ENCODE measurements at regions not wholly inside any gene's neighbourhood (a gene's known extent, or its start where the extent isn't known, plus 50 kb on each side); places are given as distances from the start of the nearest gene placed in this dataset.
A peak's percentile ranks its signal among the peaks of the same experiment; 100 is the strongest.
"Not testable (repeated sequence)": the region's sequence is repeated elsewhere in the genome, so short reads cannot be mapped to it uniquely, and the experiment has no call there.

DNA sequence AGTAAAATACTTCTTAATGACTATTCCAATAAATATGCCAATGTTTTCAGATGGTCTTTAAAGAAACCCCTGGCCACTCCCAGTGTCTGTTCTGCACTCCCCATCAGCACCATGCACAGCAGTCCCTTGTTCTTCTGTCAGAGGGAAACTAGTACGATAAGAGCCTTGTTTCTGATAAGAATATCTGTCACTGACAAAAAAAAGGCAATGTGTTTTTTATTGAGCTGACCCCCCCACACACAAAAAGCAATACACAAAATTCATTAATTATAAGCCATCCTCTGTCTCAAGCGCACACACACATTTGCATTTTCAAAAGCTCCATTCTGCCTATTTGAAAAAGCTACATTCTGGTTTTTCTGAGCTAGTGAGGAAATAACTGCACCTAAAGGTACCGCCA is 119.1 kb downstream of the ENC1 start:
- Histone ChIP-seq H3K27ac (no peak overlapping the region), H3K9me3 (replicated peaks in 1 of 11) (peaks cover 29 to 38% (median 34%) of the 10 kb centered on the region in 11 experiments), H3K9ac (no peak overlapping the region), H4K20me1 (no peaks in the 10 kb centered on the region), H3K4me2 (no peak overlapping the region), H3K36me3 (0 out of 22 replicates have a peak, but pooled peaks cover 0 to 9% (median 0%) of the 10 kb centered on the region in 11 experiments), H3K4me3 (no peak overlapping the region), H3K27me3 (no peaks in the 10 kb centered on the region), H3K4me1 (no peaks in the 10 kb centered on the region)
- TF ChIP-seq Cebpa-rat (IDR thresholded peaks at IDR 0.05), result no peak

DNA sequence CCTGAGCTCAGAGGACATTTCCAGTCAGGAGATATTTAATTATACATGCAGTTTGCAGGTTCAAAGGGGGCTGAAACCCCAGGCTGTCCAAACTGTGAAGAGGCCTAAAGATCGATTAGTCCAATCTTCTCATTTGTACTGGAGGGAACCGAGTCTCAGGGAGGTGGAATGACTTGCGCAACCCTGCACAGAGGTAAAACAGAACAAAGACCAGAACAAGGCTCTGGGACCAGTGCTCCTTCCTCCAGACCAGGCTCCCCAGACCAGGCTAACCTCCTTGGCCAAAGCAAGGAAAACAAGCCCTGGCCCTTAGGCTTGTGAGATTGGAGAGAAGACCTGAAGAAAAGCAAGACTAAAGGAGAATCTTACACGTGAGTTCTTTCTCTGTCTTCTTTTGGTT is 120.8 kb downstream of the ENC1 start:
- H3K4me3 ChIP-seq, result no peak overlapping the region
- H3K9me3 ChIP-seq (replicated peaks in 1 of 11), result peaks cover 21 to 26% (median 25%) of the 10 kb centered on the region in 11 experiments
- no peaks in the 10 kb centered on the region for H3K4me1 ChIP-seq
- H3K4me2 ChIP-seq, result peak overlapping the region in 1 of 11 experiments; percentile 3; a peak in 1 of 22 replicates
- no peaks in the 10 kb centered on the region for H4K20me1 ChIP-seq
- no peaks in the 10 kb centered on the region for H3K27me3 ChIP-seq
- H3K9ac ChIP-seq, result no peak overlapping the region
- TF ChIP-seq Cebpa-rat (IDR thresholded peaks at IDR 0.05), result peak in 3 of 11 experiments; percentile 8 to 60 (median 39); a peak in 2 of 22 replicates
- 0 out of 22 replicates have a peak, but pooled peaks cover 0 to 9% (median 0%) of the 10 kb centered on the region in 11 experiments for H3K36me3 ChIP-seq
- no peak overlapping the region for H3K27ac ChIP-seq

GRCh38 chr5:74519161-74519571 is 121.4 kb downstream of the ENC1 start:
- Histone ChIP-seq H4K20me1 (no peaks in the 10 kb centered on the region), H3K4me1 (no peaks in the 10 kb centered on the region), H3K9ac (no peak overlapping the region), H3K4me3 (no peak overlapping the region), H3K36me3 (0 out of 22 replicates have a peak, but pooled peaks cover 0 to 7% (median 0%) of the 10 kb centered on the region in 11 experiments), H3K4me2 (peak overlapping the region in 1 of 11 experiments; percentile 3; a peak in 2 of 22 replicates), H3K27ac (no peak overlapping the region), H3K27me3 (no peaks in the 10 kb centered on the region), H3K9me3 (replicated peaks in 1 of 11) (peaks cover 16 to 21% (median 20%) of the 10 kb centered on the region in 11 experiments)
- no peak for TF ChIP-seq Cebpa-rat (IDR thresholded peaks at IDR 0.05)

GRCh38 chr5:74517700-74518099 is 122.8 kb downstream of the ENC1 start:
- H4K20me1 ChIP-seq, result no peaks in the 10 kb centered on the region
- no peak overlapping the region for H3K9ac ChIP-seq
- H3K9me3 ChIP-seq (replicated peaks in 1 of 11), result peaks cover 2 to 6% (median 5%) of the 10 kb centered on the region in 11 experiments; a peak in 18 of 22 replicates
- no peak overlapping the region for H3K4me3 ChIP-seq
- no peak overlapping the region for H3K27ac ChIP-seq
- H3K4me2 ChIP-seq, result no peak overlapping the region
- H3K36me3 ChIP-seq, result no peaks in the 10 kb centered on the region
- no peak for TF ChIP-seq Cebpa-rat (IDR thresholded peaks at IDR 0.05)
- H3K27me3 ChIP-seq, result no peaks in the 10 kb centered on the region
- H3K4me1 ChIP-seq, result no peaks in the 10 kb centered on the region

GRCh38 chr5:74516211-74516636 is 124.3 kb downstream of the ENC1 start:
- H3K9me3 ChIP-seq (replicated peaks in 1 of 11), result no peaks in the 10 kb centered on the region
- no peak overlapping the region for H3K9ac ChIP-seq
- H3K27ac ChIP-seq, result no peak overlapping the region
- TF ChIP-seq Cebpa-rat (IDR thresholded peaks at IDR 0.05), result no peak
- H3K4me1 ChIP-seq, result no peaks in the 10 kb centered on the region
- no peak overlapping the region for H3K4me2 ChIP-seq
- H3K4me3 ChIP-seq, result no peak overlapping the region
- H4K20me1 ChIP-seq, result no peaks in the 10 kb centered on the region
- no peaks in the 10 kb centered on the region for H3K27me3 ChIP-seq
- no peaks in the 10 kb centered on the region for H3K36me3 ChIP-seq

- no peak overlapping the region for H3K4me3 ChIP-seq
- H3K27me3 ChIP-seq, result no peaks in the 10 kb centered on the region
- no peaks in the 10 kb centered on the region for H3K36me3 ChIP-seq
- no peaks in the 10 kb centered on the region for H3K9me3 ChIP-seq (replicated peaks in 1 of 11)
- no peak overlapping the region for H3K9ac ChIP-seq
- TF ChIP-seq Cebpa-rat (IDR thresholded peaks at IDR 0.05), result no peak
- no peaks in the 10 kb centered on the region for H3K4me1 ChIP-seq
- no peaks in the 10 kb centered on the region for H4K20me1 ChIP-seq
- no peak overlapping the region for H3K4me2 ChIP-seq
- H3K27ac ChIP-seq, result no peak overlapping the region
Observed at GRCh38 chr5:74514888-74515551, 125.5 kb downstream of the ENC1 start.

DNA sequence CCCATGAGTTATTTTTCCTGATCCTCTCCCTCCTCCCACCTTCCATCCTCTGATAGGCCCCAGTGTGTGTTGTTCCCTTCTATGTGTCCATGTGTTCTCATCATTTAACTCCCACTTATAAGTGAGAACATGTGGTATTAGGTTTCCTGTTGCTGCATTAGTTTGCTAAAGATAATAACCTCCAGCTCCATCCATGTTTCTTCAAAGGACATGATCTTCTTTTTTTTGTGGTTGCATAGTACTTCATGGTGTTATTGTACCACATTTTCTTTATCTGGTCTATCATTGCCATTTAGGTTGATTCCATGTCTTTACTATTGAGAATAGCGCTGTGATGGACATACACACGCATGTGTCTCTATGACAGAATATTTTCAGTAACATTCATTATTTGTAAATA is 128.8 kb downstream of the ENC1 start:
- not testable (repeated sequence) for H3K27ac ChIP-seq; H3K4me2 ChIP-seq; H3K36me3 ChIP-seq; H3K9me3 ChIP-seq (replicated peaks in 1 of 11); H3K27me3 ChIP-seq; H3K4me1 ChIP-seq; H4K20me1 ChIP-seq; H3K9ac ChIP-seq; H3K4me3 ChIP-seq

GRCh38 chr5:74510476-74511075 is 130.0 kb downstream of the ENC1 start:
- no peaks in the 10 kb centered on the region for H4K20me1 ChIP-seq
- no peaks in the 10 kb centered on the region for H3K9me3 ChIP-seq (replicated peaks in 1 of 11)
- H3K27me3 ChIP-seq, result no peaks in the 10 kb centered on the region
- H3K4me1 ChIP-seq, result no peaks in the 10 kb centered on the region
- H3K36me3 ChIP-seq, result no peaks in the 10 kb centered on the region
- no peak overlapping the region for H3K27ac ChIP-seq
- peak in 4 of 11 experiments; percentile 9 to 49 (median 33); a peak in 2 of 22 replicates for TF ChIP-seq Cebpa-rat (IDR thresholded peaks at IDR 0.05)
- no peak overlapping the region for H3K4me2 ChIP-seq
- H3K4me3 ChIP-seq, result no peak overlapping the region
- H3K9ac ChIP-seq, result no peak overlapping the region

- Histone ChIP-seq H3K36me3 (no peaks in the 10 kb centered on the region), H3K9me3 (replicated peaks in 1 of 11) (peaks cover 0 to 4% (median 0%) of the 10 kb centered on the region in 11 experiments; a peak in 1 of 22 replicates), H3K4me2 (no peak overlapping the region), H3K4me1 (no peaks in the 10 kb centered on the region), H4K20me1 (no peaks in the 10 kb centered on the region), H3K4me3 (no peak overlapping the region), H3K27me3 (no peaks in the 10 kb centered on the region), H3K9ac (no peak overlapping the region), H3K27ac (no peak overlapping the region)
- no peak for TF ChIP-seq Cebpa-rat (IDR thresholded peaks at IDR 0.05)
Observed at GRCh38 chr5:74507370-74508005, 133.0 kb downstream of the ENC1 start.
